Gastrocnemius medialis (tissue), 4 donors: ENCODE measurements at regions not wholly inside any gene's neighbourhood (a gene's known extent, or its start where the extent isn't known, plus 50 kb on each side); places are given as distances from the start of the nearest gene placed in this dataset.

Source experiments
- CTCF ChIP-seq, 5 experiments: fragments of 450-650 bp in 3 of 5; fragments of 200-600 bp in 2 of 5; sonication (generic) in 2 of 5; IDR thresholded peaks in 4 of 5; conservative IDR thresholded peaks in 1 of 5; 1 replicate in 4 of 5; 2 replicates in 1 of 5; pipeline ENCODE4 v1.5.1; 2016 to 2019; ENCODE audit warnings: antibody characterized with exemption in 5 of 5, mild to moderate bottlenecking in 3 of 5, moderate library complexity in 3 of 5
- POLR2A ChIP-seq, 2 donors: fragments of 450-650 bp; IDR thresholded peaks; one replicate each; pipeline ENCODE4 v1.6.1; 2017; ENCODE audit warnings: antibody characterized with exemption in 2 of 2, mild to moderate bottlenecking in 2 of 2, moderate library complexity in 2 of 2

- no peak for TF ChIP-seq CTCF (IDR thresholded peaks at IDR 0.05 in 4 of 5, conservative IDR thresholded peaks at IDR 0.05 in 1 of 5)
- no peak for TF ChIP-seq POLR2A (IDR thresholded peaks at IDR 0.05)
Observed at GRCh38 chr15:70469182-70469581, 294.2 kb downstream of the UACA start.
